ENCODE measurements at regions not wholly inside any gene's neighbourhood (a gene's known extent, or its start where the extent isn't known, plus 50 kb on each side); places are given as distances from the start of the nearest gene placed in this dataset.
A peak's percentile ranks its signal among the peaks of the same experiment; 100 is the strongest.

DNA sequence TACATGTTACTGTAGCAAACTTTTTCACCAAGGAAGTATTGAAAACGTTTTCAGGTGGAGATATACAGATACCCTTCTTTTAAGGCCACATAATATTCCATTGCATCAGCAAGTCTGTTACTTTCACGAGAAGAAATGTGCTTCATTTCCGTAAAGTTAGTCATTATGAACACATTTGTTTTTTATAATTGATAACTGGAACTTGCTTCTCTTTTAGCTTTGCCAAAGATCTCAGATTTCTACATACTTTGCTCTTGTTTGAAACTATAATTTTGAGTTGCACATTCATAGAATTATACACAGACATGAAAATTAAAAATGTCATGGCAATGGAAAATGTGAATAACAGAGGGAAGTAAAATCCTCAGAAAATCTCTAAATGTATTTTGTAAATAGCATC, 128.7 kb upstream of the GIMD1 start:
- TF ChIP-seq, protein P1, sequence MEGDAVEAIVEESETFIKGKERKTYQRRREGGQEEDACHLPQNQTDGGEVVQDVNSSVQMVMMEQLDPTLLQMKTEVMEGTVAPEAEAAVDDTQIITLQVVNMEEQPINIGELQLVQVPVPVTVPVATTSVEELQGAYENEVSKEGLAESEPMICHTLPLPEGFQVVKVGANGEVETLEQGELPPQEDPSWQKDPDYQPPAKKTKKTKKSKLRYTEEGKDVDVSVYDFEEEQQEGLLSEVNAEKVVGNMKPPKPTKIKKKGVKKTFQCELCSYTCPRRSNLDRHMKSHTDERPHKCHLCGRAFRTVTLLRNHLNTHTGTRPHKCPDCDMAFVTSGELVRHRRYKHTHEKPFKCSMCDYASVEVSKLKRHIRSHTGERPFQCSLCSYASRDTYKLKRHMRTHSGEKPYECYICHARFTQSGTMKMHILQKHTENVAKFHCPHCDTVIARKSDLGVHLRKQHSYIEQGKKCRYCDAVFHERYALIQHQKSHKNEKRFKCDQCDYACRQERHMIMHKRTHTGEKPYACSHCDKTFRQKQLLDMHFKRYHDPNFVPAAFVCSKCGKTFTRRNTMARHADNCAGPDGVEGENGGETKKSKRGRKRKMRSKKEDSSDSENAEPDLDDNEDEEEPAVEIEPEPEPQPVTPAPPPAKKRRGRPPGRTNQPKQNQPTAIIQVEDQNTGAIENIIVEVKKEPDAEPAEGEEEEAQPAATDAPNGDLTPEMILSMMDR (IDR thresholded peaks at IDR 0.05; ENCODE audit: insufficient read depth, low read depth, low read length, missing control alignments), result no peak
- no peak for DNase-seq (ENCODE audit: low read depth)

DNA sequence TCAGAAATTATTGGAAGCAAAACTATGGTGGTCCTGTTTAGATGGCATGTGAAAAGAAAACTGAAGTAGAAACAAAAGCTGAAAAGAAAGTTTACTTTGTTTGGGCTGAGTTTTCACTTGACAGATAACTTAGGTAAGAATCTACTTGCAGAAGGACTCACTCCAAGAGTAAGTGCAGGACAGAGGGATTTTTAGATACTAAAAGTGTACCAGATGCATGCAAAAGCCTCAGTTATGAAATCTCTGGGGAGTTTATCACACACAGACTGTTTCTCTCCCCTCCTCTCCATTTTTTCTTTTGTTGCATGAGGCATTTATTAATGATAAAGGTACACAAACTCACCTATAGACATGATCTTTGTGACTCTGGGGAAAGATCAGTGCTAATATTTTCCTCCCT, 127.5 kb upstream of the GIMD1 start:
- DNase-seq (ENCODE audit: low read depth), result no peak
- TF ChIP-seq, protein P1 (IDR thresholded peaks at IDR 0.05; ENCODE audit: insufficient read depth, low read depth, low read length, missing control alignments), result no peak
- H3K4me3 ChIP-seq (ENCODE audit: low read length), result no peak overlapping the region

More for the DNA sequence above, 128.7 kb upstream of the GIMD1 start:
- no peak overlapping the region for H3K4me3 ChIP-seq (ENCODE audit: low read length)

- DNase-seq (ENCODE audit: low read depth), result no peak
- TF ChIP-seq, protein P1 (IDR thresholded peaks at IDR 0.05; ENCODE audit: insufficient read depth, low read depth, low read length, missing control alignments), result no peak
- no peak overlapping the region for H3K4me3 ChIP-seq (ENCODE audit: low read length)
Measured at GRCh38 chr4:106495476-106495875, 126.9 kb upstream of the GIMD1 start.

- H3K4me3 ChIP-seq (ENCODE audit: low read length), result no peak overlapping the region
- TF ChIP-seq, protein P1 (IDR thresholded peaks at IDR 0.05; ENCODE audit: insufficient read depth, low read depth, low read length, missing control alignments), result no peak
- DNase-seq (ENCODE audit: low read depth), result peak; percentile 54
Measured at GRCh38 chr4:106494066-106494465, 125.5 kb upstream of the GIMD1 start.

- TF ChIP-seq, protein P1 (IDR thresholded peaks at IDR 0.05; ENCODE audit: insufficient read depth, low read depth, low read length, missing control alignments), result no peak
- no peak for DNase-seq (ENCODE audit: low read depth)
Measured at GRCh38 chr4:106493086-106493485, 124.5 kb upstream of the GIMD1 start.

GRCh38 chr4:106486533-106486932, 118.0 kb upstream of the GIMD1 start:
- no peak overlapping the region for H3K4me3 ChIP-seq (ENCODE audit: low read length)
- DNase-seq (ENCODE audit: low read depth), result no peak
- TF ChIP-seq, protein P1 (IDR thresholded peaks at IDR 0.05; ENCODE audit: insufficient read depth, low read depth, low read length, missing control alignments), result no peak

More at GRCh38 chr4:106493086-106493485, 124.5 kb upstream of the GIMD1 start:
- no peak overlapping the region for H3K4me3 ChIP-seq (ENCODE audit: low read length)

GRCh38 chr4:106481801-106482200, 113.2 kb upstream of the GIMD1 start:
- TF ChIP-seq, protein P1 (IDR thresholded peaks at IDR 0.05; ENCODE audit: insufficient read depth, low read depth, low read length, missing control alignments), result no peak
- no peak for DNase-seq (ENCODE audit: low read depth)
- no peak overlapping the region for H3K4me3 ChIP-seq (ENCODE audit: low read length)
